ENCODE measurements at regions not wholly inside any gene's neighbourhood (a gene's known extent, or its start where the extent isn't known, plus 50 kb on each side); places are given as distances from the start of the nearest gene placed in this dataset.

- no peak for TF ChIP-seq JUN (IDR thresholded peaks at IDR 0.05; ENCODE audit: borderline replicate concordance, insufficient read depth, insufficient read length, low read depth)
- TF ChIP-seq CTCF (IDR thresholded peaks at IDR 0.05; ENCODE audit: extremely low read depth in 1 of 2, insufficient read depth in 1 of 2, low read depth in 1 of 2, low read length in 2 of 2): no peak
- TF ChIP-seq FOS (IDR thresholded peaks at IDR 0.05; ENCODE audit: borderline replicate concordance, insufficient read depth, low read length): no peak
- no peak for TF ChIP-seq MYC (IDR thresholded peaks at IDR 0.05; ENCODE audit: low read depth, low read length)
- TF ChIP-seq POLR2A (IDR thresholded peaks at IDR 0.05; ENCODE audit: low read depth, low read length): no peak
- no peak for TF ChIP-seq MAX (IDR thresholded peaks at IDR 0.05; ENCODE audit: insufficient read depth, insufficient read length)
- TF ChIP-seq EZH2 (IDR thresholded peaks at IDR 0.05; ENCODE audit: borderline replicate concordance, low read depth, low read length, severe bottlenecking): no peak
- TF ChIP-seq POLR2AphosphoS5 (IDR thresholded peaks at IDR 0.05; ENCODE audit: insufficient read depth, low read depth, low read length): no peak
- no peak for TF ChIP-seq GATA2 (IDR thresholded peaks at IDR 0.05; ENCODE audit: insufficient read depth, insufficient read length, low read depth, low read length)
- CTCF ChIA-PET: interaction anchor here (0.7 to 1.3 kb wide), 3 partner anchors 10 to 303 kb away, joined by 3 to 5 read pairs (median 3); no protein-coding TSS in a partner anchor
- FAIRE-seq: no peak
These were observed 191.9 kb downstream of the SPP2 start for GRCh38 chr2:234242459-234242836.

More at GRCh38 chr2:234242459-234242836, 191.9 kb downstream of the SPP2 start:
- H3K9ac ChIP-seq (replicated peaks; ENCODE audit: extremely low read depth, insufficient read depth, low read length): no peak overlapping the region
- POLR2A ChIA-PET: no interaction called here
- no peaks in the 10 kb centered on the region for H3K9me1 ChIP-seq (replicated peaks; ENCODE audit: control insufficient read depth, extremely low read depth, insufficient read depth, low read length)
- DNase-seq (ENCODE audit: low read depth, low spot score): no peak
- H2AFZ ChIP-seq (ENCODE audit: low read depth, low read length): no peak overlapping the region
- H3K79me2 ChIP-seq (ENCODE audit: control insufficient read depth, insufficient read depth, low read length): no peaks in the 10 kb centered on the region
- H3K27ac ChIP-seq (ENCODE audit: insufficient read depth, low read depth, low read length): no peak overlapping the region
- H3K27me3 ChIP-seq (ENCODE audit: control insufficient read depth in 2 of 2, insufficient read depth in 2 of 2, low read length in 2 of 2): no peaks in the 10 kb centered on the region
- intact Hi-C loops (cut with micrococcal nuclease) (loop anchor here (2.0 kb wide), 1 partner anchor 40 kb away; no protein-coding TSS in a partner anchor), dilution Hi-C loops (cut with MboI; ENCODE audit: extremely low pct_ligation_motif_present, low sequenced_read_pairs) (no loop called here)
- H3K4me2 ChIP-seq (ENCODE audit: insufficient read depth, low read length): no peak overlapping the region
- no peaks in the 10 kb centered on the region for H3K9me3 ChIP-seq (replicated peaks; ENCODE audit: control insufficient read depth, insufficient read depth, low read length)
- H3K36me3 ChIP-seq (ENCODE audit: control insufficient read depth in 2 of 2, extremely low read depth in 1 of 2, insufficient read depth in 2 of 2, low read length in 2 of 2): no peaks in the 10 kb centered on the region
- no TSS peak for BruUV-seq (replicated peaks)
- peaks cover 32% of the 10 kb centered on the region for H3K4me1 ChIP-seq (ENCODE audit: control insufficient read depth, extremely low read depth, insufficient read depth, low read length)
- H4K20me1 ChIP-seq (replicated peaks; ENCODE audit: control insufficient read depth, extremely low read depth, insufficient read depth, low read length): no peaks in the 10 kb centered on the region
- no peak overlapping the region for H3K4me3 ChIP-seq (replicated peaks in 1 of 3; ENCODE audit: insufficient read depth in 1 of 3, low read depth in 1 of 3, low read length in 3 of 3)
